ENCODE measurements at regions not wholly inside any gene's neighbourhood (a gene's known extent, or its start where the extent isn't known, plus 50 kb on each side); places are given as distances from the start of the nearest gene placed in this dataset.
"Not testable (repeated sequence)": the region's sequence is repeated elsewhere in the genome, so short reads cannot be mapped to it uniquely, and the experiment has no call there.

DNA sequence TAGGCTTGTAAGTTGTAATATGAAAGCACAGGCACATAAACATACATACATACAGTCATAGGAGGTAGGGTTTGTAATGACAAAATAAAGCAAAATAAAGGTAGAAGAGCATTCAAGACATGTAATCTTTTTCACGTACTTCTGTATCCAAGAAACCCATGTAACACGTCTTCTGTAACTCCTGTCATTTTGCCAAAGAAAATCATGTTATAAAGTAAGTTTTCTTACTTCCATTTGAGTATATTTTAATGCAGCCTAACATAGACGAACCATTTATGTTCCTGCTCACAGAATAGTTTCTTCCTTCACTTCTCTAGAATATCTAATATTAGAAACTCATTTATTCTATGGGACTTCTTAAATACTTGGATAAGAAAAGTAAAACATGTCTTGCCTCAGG, 1884.0 kb upstream of the CELF4 start:
- DNase-seq (ENCODE audit: low read depth): no peak

DNA sequence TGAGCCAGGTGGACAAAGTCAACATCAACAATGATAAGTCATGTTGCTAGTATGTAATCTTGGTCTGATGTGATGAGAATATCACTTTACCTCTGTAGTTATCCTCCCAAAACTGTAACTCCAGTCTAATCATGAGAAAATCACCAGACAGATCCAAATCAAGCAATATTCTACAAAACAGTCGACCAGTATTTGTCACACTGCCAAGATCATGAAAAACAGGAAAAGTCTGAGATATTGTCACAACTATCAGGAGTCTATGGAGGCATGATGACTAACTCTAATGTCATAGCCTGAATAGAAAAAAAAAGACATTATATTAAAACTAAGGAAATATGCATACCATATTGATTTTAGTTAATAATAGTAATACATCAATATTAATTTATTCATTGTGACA, 1883.3 kb upstream of the CELF4 start:
- no peak for DNase-seq (ENCODE audit: low read depth)

DNA sequence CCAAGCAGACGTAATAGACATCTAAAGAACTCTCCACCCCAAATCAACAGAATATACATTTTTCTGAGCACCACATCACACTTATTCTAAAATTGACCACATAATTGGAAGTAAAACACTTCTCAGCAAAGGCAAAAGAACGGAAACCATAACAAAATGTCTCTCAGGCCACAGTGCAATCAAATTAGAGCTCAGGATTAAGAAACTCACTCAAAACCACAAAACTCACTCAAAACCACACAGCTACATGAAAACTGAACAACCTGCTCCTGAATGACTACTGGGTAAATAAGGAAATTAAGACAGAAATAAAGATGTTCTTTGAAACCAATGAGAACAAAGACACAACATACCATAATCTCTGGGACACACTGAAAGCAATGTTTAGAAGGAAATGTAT, 1879.4 kb upstream of the CELF4 start:
- not testable (repeated sequence) for DNase-seq (ENCODE audit: low read depth)

DNA sequence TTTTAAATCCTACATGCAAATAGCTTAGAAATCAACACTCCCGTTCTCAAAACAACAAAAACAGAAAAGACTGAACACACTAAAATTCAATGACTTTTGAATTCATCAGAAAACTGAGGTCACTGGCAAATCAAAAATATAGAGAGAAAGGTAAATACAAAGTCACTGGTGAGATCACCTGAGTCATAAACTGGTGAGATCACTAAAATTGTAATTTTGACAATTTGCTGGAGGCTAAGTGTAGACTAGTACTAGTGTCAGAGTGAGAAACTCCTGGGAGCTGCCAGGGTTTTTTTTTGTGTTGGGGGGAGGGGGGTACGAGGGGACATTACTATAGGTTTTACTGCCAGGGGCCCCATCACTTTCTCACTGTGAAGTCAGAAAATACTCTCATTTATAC, 1876.0 kb upstream of the CELF4 start:
- no peak for DNase-seq (ENCODE audit: low read depth)

DNA sequence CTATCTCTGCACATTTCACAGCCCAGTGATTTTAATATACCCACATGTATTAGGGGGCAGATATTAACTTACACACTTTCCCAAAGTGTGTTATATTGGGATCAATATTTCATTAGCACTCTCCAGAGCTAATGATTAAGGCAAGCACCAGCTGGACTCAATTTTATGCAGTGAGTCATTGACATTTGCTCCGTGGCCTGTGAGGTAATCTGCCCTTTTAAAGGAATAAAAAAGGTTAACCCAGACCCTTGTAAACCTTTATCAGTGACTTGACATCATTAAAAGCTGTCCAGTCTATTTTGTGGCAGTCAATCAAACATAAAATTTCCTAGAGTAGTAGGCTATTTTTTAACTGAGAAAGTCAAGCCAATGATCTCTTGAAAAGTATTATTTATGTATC, 1870.4 kb upstream of the CELF4 start:
- no peak for DNase-seq (ENCODE audit: low read depth)

DNA sequence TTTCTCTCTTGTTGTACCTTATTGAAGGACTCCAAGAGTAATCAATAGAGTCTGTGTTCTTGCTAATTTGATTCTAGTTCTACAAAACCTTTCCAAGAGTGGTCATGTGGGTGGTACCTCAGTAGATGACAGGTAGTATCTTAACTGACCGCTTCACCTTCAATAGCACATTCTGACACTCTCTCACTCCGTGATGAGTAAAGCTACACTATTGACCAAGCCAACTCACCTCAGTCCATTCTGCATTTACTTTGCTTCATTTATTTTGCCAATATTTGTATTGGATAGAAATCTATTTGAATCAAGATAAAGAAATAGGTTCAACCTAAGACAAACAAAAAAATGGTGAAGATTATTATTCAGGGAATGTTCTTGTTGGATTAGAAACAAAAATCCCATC, 1869.6 kb upstream of the CELF4 start:
- no peak for DNase-seq (ENCODE audit: low read depth)

DNA sequence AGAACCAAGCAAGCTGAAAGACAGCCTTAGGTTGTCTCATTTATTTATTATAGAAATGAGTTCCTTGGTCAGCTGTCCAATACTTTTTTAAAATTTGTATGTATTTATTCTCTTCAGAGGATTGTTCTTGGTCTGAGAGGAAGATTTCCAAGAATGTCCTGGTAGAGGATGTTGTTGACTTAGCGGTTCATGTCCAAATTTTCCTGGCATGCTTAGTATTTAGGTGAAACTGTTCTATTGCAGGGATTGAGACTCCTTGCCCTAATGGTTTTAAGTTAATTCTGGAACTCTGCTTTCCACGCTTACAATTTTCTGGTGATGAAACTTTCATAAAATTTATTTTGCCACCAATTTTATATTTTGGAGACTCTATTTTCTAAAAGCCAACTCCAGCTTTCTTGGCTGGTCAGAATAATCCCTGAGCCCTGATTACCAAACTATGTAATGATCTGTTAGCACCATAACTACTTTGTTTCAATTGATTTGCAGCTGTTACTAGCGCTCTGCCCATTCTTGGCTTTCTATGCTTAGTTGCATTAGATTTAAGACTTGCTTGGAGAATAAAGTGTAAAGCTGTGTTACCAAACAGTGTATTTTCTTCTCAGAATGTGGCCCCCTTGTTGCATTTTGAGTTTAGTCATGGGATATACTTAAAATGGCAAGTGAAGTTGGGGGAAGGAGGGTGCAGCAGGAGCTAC, 1868.8 kb upstream of the CELF4 start:
- DNase-seq (ENCODE audit: low read depth): no peak

DNA sequence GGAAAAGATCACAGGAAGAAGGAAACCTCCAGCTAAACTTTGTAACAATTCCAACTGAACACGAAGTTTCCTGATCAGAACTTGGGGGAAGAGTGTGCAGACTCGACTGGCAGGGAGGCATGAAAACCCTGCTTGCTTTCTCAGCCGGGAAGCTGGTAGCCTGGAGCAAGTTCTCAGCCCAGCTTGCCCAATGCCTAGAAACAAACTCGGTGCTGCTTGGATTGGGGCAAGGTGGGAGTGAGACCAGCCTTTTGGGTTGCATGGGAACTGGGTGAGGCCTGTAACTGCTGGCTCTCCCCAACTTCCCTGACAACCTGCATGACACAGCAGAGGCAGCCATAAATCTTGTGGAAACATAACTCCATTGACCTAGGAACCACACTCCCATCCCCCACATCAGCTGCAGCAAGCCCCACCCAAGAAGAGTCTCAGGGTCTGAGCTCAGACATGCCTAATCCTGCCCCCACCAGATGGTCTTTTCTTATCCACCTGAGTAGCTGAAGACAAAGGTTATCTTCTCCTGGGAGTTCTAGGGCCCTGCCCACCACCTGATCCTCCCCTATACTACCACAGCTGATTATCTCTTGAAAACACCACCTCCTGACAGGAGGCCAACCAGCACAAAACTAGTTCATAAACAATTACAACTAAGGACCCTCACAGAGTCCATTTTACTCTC, 1859.7 kb upstream of the CELF4 start:
- DNase-seq (ENCODE audit: low read depth): no peak

DNA sequence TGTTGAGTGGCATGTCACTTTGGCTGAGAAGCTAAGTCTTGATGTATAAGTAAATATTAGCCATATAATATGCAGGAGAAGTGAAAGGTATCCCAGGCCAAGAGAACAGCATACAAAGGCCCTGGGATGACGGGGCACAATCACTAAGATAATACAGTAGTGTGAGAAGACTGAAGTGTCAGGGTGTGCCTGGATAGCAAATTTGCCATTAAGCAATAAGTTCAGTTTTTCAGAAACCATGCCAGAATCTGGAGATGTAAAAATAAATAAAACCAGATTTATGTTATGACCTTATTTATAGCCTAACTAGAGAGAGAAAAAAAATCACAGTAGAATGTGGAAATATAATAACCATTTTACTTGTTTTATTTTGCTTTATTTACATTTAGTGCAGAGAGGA, 1858.7 kb upstream of the CELF4 start:
- no peak for DNase-seq (ENCODE audit: low read depth)

DNA sequence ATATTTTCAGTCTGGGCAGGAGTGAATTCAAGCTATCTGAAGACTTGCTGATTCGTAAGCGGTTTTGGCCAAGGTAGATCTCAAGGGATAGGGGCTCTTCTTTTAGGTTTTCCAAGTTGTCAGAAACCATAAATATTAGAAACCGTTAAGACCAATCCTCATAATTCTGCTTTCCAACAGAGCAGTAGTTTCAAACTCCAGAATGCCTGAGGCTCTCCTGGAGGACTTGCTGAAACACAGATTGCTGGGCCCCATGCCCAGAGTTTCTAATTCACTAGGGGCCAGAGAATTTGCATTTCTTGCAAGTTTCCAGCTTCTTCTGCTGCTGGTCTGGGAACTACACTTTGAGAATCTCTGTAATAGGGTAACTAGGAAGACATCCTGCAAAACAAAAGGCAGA, 1855.7 kb upstream of the CELF4 start:
- DNase-seq (ENCODE audit: low read depth): no peak

DNA sequence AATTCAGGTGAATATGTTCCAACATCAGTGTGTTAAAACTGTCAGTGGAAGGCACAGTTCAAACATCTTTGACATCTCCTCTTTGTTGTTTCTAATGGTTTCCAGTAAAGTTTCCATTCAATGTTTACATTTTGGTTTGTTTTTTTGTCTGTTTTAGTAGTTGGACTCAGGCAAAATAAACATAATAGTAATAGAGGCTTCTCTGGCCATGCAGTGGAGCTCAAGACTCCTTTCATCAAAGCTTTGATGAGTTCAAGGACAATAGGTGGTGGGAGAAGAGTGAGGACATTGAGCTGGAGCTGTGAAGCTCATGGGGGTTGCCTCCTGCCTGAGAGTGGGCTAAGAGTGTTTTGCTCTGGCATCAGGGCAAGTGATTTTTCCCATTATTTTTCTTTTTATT, 1853.7 kb upstream of the CELF4 start:
- DNase-seq (ENCODE audit: low read depth): no peak

DNA sequence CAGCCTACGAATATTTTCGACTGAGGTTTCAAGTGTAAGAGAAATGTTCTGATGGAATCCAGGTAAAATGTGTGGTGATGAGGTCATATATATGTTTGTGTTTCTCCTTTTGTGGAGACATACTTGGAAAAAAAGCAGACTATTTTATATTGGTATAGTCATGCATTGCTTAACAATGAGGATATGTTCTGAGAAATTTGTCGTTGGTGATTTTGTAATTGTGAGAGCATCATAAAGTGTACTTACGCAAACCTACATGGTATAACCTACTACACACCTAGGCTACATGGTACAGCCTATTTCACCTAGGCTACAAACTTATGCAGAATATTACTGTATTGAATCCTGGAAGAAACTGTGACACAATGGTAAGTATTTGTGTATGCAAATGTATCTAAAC, 1849.9 kb upstream of the CELF4 start:
- no peak for DNase-seq (ENCODE audit: low read depth)

DNA sequence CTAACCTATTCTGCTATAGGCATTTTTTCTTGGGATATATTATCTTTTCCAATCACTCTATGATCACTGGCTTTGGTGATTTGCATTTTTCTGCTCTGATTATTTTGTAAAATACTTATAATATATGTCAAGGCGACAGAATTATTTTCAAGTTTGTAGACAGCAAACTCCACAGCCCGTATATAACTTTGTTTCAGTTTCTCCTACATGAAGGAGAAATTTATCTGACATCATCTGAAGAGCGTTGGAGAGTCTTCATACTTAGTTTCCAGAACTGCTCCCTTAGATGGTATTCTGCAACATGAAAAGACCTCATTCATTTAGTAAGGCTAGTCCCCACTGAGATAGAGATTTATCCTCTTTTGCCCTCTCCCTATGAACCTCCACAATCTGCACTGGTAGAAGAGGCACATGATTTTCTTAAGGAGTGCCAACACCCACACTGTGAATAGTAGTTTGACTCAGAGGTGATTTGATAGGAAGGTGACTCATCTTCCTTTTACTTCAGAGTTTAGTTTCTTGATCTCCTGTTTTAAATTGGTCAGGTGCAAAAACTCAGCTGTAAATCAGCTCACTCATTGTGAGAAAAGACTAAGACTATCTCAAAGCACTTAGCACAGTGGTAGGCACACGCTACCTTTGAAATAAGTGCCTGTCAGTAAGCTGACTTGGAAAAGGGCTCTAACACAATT, 1848.6 kb upstream of the CELF4 start:
- no peak for DNase-seq (ENCODE audit: low read depth)

DNA sequence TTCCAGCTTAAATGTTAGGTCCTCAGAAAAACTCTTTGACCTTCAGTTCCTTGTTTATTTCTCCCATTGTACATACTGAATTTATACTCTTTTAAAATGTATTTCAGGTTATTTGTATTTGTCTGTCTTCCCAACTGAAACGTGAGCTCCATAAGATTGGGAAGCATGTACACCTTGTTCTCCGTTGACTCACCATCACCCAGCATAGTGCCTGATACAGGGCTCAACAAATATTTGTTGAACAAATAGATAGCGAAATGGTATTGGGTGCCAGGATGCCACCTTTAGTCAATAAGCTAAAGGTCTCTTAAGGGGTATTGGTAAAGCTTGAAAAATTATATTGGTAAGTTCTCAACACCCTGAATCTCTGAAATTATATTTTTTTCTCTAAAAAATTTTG, 1841.3 kb upstream of the CELF4 start:
- no peak for DNase-seq (ENCODE audit: low read depth)

DNA sequence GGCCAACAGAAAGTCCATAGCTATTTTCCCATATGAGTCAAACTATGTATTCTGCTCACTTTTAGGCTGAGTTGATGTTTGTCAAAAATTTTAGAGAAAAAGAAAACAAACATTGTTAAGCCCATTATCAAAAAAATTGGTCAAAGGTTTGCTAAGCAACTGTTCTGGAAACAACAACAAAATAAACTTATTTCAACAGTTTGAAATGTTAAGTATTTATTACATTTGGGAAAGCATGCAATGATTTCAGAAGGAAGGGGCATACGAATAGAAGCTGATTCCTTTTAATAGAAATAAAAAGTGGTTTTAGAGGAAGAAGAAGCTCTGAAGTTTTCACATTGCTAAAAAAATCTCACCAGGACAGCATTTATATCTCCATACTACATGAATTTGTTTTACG, 1837.5 kb upstream of the CELF4 start:
- DNase-seq (ENCODE audit: low read depth): no peak

DNA sequence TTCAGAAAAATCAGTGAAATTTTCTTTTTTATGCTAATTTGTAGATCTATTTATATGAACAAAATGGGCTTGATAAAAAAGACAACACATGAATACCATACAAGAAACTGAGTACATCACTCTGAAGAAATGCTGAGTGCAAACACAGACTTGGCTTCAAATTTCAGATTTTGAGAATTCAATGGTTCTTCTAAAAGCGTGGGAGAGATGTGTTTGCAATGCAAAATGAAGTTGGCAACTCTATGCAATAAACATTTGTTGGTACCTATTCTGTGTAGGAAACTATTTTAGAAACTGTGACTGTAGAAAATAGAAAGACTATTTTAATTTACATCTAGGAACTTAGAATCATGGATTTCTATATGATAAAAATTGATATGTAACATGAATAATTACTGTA, 1834.1 kb upstream of the CELF4 start:
- DNase-seq (ENCODE audit: low read depth): no peak

DNA sequence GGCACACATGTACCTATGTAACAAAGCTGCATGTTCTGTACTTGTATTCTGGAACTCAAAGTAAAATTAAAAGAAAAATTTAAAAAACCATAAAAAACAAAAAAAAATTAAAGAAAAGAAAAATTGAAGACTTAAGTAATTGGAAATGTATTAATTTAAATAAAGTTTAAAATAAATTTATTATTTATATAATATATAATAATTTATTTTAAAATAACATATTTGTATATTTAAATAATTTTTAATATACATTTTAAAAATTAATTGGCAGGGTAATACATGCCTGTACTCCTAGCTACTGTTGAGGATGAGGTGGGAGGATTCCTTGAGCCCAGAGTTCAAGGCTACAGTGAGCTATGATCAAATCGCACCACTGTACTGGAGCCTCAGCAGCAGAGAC, 1830.6 kb upstream of the CELF4 start:
- no peak for DNase-seq (ENCODE audit: low read depth)

DNA sequence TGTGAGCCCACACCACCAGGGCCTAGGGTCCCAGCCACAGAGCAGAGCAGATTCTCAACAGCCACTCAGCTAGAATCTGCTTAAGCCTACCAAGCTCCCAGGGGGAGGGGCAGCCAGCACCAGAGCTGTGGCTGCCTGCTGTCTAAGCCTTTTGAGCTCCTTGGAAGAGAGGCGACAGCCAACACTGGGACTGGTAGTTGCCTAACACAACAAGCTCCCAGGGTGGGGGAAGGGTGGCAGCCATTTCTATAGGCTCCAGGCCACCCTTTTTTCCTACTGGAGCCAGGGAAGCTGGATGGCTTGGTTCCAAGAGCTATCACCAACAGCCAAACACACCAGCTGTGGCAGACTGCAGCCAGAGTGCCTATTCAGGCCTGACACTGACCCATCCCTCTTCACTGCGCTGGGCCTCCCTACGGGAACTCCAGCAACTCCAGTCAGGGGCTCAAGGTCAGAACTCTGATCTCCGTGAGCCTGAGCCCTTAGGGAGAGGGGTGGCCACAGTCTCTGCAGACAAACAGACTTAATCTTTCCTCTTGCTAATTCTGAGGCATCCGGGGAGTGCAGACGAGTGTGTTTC, 1824.3 kb upstream of the CELF4 start:
- no peak for DNase-seq (ENCODE audit: low read depth)

DNA sequence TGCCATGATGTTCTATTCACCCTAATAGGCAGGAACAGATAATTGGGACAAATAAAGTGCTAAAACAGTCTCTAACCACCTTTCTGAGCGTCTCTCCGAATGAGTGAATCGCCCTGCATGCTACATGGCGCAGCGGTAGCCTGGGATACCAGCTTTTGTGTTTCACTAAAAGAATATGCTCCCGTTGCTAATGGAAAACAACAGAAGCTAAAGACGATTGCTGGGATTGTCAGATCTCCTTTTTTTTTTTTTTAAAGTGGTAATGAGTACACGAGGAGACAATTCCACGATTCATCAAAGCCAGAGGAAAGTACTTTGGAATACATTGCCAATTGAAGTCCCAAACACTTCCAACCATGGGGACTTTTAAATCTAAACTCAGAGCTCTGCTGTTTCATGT, 1815.3 kb upstream of the CELF4 start:
- no peak for DNase-seq (ENCODE audit: low read depth)

DNA sequence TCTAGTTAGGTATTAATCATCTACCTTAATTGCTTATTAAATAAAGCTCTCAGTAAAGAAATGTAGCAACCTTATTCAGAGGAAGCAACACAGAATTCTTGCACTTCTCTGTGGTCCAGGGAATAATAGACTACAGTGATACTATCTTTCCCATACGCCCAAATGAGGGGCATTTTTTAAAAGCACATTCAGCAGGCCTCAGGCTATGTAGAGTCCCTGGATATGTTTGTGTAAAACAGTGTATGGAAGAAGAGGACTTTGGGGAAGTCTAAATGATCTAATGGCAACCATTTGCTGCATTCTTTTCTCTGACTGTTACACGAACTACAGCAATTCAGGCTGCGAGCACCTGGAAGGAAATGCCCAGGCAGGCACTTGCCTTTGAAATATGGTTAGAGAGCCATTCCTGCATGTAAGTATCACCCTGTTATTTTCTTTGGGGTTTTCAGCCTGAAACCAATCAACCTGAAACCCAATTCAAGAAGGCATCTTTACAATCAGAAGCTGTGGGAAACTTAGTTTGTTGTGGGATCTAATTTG, 1814.7 kb upstream of the CELF4 start:
- no peak for DNase-seq (ENCODE audit: low read depth)

DNA sequence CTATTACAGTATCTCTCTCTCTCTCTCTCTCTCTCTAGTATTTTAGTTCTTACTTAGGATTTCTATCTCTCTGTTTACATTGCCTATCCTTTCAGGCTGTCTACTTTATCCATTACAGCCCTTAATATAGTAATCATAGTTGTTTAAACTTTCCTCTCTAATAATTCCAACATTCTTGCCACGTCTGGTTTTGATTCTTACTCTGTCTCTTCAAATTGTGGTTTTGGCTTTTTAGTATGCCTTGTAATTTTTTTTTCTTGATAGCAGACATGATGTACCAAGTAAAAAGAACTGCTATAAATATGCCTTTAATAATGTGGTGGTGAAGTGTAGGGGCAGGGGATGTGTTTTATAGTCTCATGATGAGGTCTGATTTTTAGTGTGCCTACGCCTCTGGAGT, 1809.5 kb upstream of the CELF4 start:
- no peak for DNase-seq (ENCODE audit: low read depth)

DNA sequence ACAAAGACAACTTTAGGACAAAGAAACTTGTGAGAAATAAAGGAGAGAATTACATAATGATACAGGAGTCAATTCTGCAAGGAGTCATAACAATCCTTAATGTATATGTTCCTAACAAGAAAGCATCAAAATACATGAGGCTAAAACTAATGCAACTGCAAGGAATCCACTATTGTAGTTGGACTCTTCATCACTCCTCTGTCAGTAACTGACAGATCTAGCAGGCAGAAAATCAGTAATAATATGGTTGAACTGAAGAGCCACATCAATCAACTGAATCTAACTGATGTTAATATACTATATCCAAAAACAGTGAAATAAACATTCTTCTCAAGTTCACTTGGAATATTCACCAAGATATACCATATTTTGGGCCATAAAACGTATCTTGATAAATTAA, 1806.4 kb upstream of the CELF4 start:
- no peak for DNase-seq (ENCODE audit: low read depth)

DNA sequence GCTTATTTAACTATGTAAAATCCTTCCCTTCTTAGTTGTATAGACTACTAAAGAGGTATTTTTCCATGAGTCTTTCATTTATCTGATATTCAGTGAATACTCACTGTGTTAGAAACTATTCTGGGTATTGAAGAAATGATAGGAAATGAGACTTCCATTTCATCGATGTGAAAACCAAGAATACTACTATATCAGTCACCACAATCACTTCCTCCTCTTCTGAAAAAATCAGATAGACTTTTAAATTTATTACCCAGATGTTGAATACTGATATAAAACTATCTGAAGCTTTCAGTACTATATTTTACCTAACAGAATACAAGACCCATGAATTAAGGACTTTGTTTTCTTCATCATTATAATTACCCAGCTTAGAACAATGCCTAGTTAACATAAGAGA, 1801.1 kb upstream of the CELF4 start:
- DNase-seq (ENCODE audit: low read depth): no peak
